BE2C (cell line): ENCODE measurements at regions not wholly inside any gene's neighbourhood (a gene's known extent, or its start where the extent isn't known, plus 50 kb on each side); places are given as distances from the start of the nearest gene placed in this dataset.

Source experiments
- DNase-seq: peaks from one replicate; pipeline ENCODE4 v3.0.0-alpha.2; 2020
- H3K27me3 ChIP-seq: fragments of 250-450 bp; sonication (Bioruptor Pico); 2 replicates; pipeline ENCODE4 v1.5.1; 2020; ENCODE audit warnings: mild to moderate bottlenecking
- H3K36me3 ChIP-seq: fragments of 250-450 bp; sonication (Bioruptor Pico); 2 replicates; pipeline ENCODE4 v1.5.1; 2020; ENCODE audit warnings: mild to moderate bottlenecking
- H3K4me1 ChIP-seq: fragments of 250-450 bp; sonication (Bioruptor Pico); 2 replicates; pipeline ENCODE4 v1.5.1; 2020
- H3K4me3 ChIP-seq: 2 replicates; pipeline ENCODE4 v1.5.1; 2011; ENCODE audit warnings: low read depth, low read length
- H3K9me3 ChIP-seq: fragments of 250-450 bp; sonication (Bioruptor Pico); 2 replicates; pipeline ENCODE4 v1.5.1; 2020
- TF ChIP-seq, protein P1 (sequence below): IDR thresholded peaks from 2 replicates; pipeline ENCODE4 v1.5.1; 2012; ENCODE audit warnings: mild to moderate bottlenecking, low read depth, low read length

DNA sequence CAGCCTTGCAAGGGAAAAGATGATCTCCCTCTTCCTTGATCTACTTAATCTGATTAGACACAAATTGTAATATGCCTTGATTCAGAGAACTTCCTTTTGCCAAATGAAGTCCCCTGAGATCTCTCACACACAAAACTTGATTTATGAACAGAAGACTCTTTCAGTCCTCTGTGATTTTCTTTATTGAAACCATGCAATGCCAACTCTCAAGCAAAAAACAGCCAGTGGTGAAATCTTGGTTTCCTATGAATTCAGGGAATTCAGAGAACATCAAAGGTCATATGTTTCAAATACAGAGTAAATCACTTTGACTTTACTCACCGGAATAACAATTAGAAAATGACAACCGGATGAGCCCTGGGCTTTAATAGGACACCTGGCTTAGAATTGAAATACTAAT lies 211.7 kb downstream of the ABHD5 start:
- H3K4me1 ChIP-seq = no peaks in the 10 kb centered on the region

DNA sequence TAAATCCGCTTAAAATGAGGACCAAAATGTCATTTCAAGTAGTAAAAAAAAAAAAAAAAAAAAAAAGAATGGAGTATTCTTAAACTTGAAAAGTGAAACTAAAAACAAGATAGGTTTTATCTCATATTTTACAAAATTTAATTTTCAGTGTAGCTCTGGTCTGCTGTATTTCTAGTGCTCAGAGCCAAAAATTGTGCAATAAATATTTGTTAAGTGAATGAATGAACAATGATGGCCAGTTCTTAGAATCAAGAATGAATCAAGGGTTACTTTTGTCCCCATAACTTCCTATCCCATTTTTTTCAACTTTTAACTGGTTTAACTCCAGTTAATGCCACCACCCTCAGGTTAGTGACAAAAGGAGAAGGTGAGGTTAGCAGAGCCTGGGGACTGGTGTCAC lies 214.4 kb downstream of the ABHD5 start:
- Histone ChIP-seq H3K4me3 (no peak overlapping the region), H3K4me1 (no peaks in the 10 kb centered on the region), H3K27me3 (no peaks in the 10 kb centered on the region), H3K36me3 (no peaks in the 10 kb centered on the region), H3K9me3 (no peaks in the 10 kb centered on the region)
- DNase-seq = no peak
- TF ChIP-seq, protein P1, sequence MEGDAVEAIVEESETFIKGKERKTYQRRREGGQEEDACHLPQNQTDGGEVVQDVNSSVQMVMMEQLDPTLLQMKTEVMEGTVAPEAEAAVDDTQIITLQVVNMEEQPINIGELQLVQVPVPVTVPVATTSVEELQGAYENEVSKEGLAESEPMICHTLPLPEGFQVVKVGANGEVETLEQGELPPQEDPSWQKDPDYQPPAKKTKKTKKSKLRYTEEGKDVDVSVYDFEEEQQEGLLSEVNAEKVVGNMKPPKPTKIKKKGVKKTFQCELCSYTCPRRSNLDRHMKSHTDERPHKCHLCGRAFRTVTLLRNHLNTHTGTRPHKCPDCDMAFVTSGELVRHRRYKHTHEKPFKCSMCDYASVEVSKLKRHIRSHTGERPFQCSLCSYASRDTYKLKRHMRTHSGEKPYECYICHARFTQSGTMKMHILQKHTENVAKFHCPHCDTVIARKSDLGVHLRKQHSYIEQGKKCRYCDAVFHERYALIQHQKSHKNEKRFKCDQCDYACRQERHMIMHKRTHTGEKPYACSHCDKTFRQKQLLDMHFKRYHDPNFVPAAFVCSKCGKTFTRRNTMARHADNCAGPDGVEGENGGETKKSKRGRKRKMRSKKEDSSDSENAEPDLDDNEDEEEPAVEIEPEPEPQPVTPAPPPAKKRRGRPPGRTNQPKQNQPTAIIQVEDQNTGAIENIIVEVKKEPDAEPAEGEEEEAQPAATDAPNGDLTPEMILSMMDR = no peak

More for the DNA sequence above, 211.7 kb downstream of the ABHD5 start:
- DNase-seq = no peak
- Histone ChIP-seq H3K9me3 (no peaks in the 10 kb centered on the region), H3K27me3 (no peaks in the 10 kb centered on the region), H3K4me3 (no peak overlapping the region), H3K36me3 (no peaks in the 10 kb centered on the region)
- TF ChIP-seq, protein P1 = no peak

DNA sequence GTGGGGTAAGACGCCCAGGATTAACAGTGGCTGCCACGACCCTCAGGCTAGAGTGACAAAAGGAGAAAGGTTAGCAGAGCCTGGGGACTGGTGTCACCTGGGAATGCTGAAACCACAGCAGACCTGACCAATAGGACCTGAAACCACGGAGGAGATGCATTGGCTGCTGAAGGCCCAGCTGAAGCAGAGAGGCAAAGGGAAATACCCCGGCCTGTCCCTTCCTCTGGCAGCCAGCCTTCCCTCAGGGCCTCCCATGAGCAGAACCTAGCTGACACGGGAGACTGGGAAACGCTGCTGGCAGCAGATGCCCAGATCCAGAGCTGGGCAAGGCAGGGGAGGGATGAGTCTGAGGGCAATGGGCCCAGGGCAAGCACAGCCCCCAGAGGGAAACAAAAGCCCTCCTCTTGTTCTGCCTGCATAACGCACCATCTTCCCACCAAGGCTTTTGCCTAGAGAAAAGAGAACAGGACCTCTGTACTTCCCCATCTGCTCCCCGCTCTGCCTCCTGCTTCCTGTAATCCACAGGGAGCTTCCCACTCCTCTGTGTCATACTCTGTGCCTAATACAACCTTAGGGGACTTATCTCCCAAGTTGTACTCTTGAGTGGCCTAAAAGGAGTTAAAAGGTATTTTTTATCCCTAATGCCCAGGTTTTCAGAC lies 216.2 kb downstream of the ABHD5 start:
- TF ChIP-seq, protein P1 = no peak
- H3K4me1 ChIP-seq = no peaks in the 10 kb centered on the region
- no peaks in the 10 kb centered on the region for H3K9me3 ChIP-seq
- no peaks in the 10 kb centered on the region for H3K36me3 ChIP-seq
- DNase-seq = no peak
- no peaks in the 10 kb centered on the region for H3K27me3 ChIP-seq
- H3K4me3 ChIP-seq = no peak overlapping the region

DNA sequence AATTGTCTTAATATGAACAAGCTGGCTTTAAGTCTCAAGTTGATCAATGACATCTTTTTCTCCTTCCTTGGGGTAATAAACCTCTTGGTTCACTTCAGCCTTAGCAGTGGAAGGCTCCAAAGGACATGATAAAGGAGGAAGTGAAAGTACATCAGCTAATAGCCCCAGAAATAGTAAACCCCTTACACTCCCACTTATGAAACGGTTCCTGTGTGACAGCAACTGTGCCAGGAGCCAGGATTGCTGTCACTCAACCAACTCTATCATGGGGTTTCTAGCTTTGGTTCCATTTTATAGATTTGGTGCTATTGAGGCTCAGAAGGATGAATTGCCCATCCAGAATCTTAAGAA lies 216.7 kb downstream of the ABHD5 start:
- H3K36me3 ChIP-seq = no peaks in the 10 kb centered on the region
- no peaks in the 10 kb centered on the region for H3K4me1 ChIP-seq
- H3K9me3 ChIP-seq = no peaks in the 10 kb centered on the region
- no peak overlapping the region for H3K4me3 ChIP-seq
- H3K27me3 ChIP-seq = no peaks in the 10 kb centered on the region
- no peak for DNase-seq
- TF ChIP-seq, protein P1 = no peak

DNA sequence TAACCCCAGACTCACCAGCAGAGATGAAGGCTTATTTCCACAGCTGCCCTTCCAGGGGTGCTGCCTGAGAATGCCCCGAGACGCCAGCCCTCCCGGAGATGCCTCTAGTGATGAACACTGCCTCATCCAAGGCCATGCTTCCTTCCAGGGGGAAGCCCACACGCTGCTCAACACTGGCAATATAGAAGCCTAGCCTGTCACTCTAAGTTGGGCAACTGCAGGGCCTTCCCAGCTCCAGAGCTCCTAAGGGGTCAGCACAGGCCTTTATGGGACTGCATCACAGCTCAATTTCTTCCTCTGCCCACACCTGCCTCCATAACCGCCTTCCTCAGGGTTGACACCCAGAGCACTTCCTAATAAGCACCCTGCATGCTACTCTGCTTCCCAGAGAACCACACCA lies 217.7 kb downstream of the ABHD5 start:
- Histone ChIP-seq H3K9me3 (no peaks in the 10 kb centered on the region), H3K36me3 (no peaks in the 10 kb centered on the region), H3K4me3 (no peak overlapping the region), H3K4me1 (no peaks in the 10 kb centered on the region), H3K27me3 (no peaks in the 10 kb centered on the region)
- TF ChIP-seq, protein P1 = no peak
- no peak for DNase-seq

DNA sequence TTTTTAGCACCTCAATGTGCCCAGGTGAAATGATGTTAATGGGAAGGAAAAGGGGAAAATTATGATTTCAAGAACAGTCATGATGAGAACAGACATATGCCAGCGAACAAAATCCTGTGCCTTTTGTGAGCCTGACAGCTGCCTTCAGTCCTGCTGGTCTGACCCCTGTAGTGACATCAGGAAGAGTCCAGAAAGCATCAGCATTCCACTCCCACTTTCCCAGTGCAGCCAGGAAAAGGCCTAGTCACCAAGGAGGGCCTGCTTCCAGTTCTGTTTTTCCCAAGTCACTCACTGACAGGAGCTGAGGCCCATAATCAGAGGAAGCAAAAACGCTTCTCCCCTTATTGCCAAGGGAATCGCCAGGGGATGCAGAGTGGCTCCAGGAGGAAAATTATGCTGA lies 218.4 kb downstream of the ABHD5 start:
- Histone ChIP-seq H3K9me3 (no peaks in the 10 kb centered on the region), H3K27me3 (no peaks in the 10 kb centered on the region), H3K4me3 (no peak overlapping the region), H3K36me3 (no peaks in the 10 kb centered on the region), H3K4me1 (no peaks in the 10 kb centered on the region)
- TF ChIP-seq, protein P1 = no peak
- no peak for DNase-seq
